Superior temporal gyrus (tissue), 1 donor: ENCODE measurements at regions not wholly inside any gene's neighbourhood (a gene's known extent, or its start where the extent isn't known, plus 50 kb on each side); places are given as distances from the start of the nearest gene placed in this dataset.

Experiments
- DNase-seq: peaks from one replicate; pipeline ENCODE4 v3.0.0-alpha.2; 2016; ENCODE audit errors: extremely low spot score

DNA sequence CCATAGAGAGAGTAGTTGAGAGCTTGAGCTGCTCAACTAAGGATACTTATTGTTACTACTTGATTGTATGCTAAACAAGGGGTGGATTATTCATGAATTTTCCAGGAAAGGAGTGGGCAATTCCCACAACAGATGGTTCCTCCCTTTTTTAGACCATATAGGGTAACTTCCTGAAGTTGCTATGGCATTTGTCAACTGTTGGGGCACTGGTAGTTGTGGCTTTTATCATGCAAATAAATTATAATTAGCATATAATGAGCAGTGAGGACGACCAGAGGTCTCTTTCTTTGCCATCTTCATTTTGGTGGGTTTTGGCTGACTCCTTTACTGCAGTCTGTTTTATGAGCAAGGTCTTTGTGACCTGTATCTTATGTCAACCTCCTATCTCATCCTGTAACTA is 1403.5 kb upstream of the PABPC4L start:
- DNase-seq, result no peak

DNA sequence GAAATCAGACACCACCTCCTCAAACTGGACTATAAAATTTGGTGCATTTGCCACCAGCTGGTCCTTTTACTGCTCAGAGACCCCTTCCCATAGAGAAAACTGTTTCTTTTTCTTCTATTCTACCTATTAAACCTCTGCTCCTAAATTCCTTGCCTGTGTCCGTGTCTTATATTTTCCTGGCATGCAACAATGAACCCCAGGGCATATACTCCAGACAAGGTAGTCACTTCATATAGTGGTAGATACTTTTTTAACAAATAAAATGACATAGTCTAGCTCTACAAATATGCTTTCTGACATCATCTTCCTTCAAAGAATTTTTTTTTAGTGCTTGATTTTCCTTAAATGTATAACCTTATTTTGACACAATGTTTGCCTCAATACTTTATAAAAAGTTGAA is 1402.9 kb upstream of the PABPC4L start:
- DNase-seq, result no peak

- no peak for DNase-seq
Measured at GRCh38 chr4:135601351-135601750, 1399.8 kb upstream of the PABPC4L start.

- DNase-seq, result no peak
Measured at GRCh38 chr4:135598151-135598550, 1396.6 kb upstream of the PABPC4L start.

- peak; percentile 31 for DNase-seq
Measured at GRCh38 chr4:135594521-135594920, 1392.9 kb upstream of the PABPC4L start.

DNA sequence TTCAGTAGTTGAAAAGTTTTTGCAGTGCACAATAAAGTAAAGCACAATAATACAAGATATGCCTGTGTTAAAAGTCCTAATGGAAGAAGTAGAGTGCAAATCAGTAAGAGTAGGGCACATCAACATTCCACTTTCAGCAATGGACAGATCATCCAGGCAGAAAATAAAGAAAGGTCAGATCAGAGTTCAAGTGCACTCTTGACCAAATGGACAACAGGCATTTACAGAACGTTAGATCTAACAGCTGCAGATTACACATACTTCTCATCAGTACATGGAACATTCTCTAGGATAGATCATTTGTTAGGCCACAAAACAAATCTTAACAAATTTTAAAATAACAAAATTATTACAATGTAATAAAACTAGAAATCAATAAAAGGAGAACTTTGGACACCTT is 1373.5 kb upstream of the PABPC4L start:
- DNase-seq, result no peak

DNA sequence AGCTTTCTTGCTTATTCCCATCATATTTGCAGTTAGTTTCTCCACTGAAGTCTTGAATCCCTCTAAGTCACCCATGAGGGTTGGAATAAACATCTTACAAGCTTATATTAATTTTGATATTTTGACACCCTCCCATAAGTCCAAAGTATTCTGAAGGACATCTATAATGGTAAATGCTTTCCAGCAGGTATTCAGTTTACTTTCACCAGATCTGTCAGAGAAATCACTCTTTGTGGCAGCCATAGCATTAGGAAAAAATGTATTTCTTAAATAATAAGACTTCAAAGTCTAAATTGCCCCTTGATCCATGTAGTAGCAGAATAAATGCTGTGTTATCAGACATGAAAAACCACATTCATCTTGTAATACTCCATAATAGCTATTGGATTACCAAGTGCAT is 1371.7 kb upstream of the PABPC4L start:
- no peak for DNase-seq

- no peak for DNase-seq
Measured at GRCh38 chr4:135564090-135564489, 1362.5 kb upstream of the PABPC4L start.

DNA sequence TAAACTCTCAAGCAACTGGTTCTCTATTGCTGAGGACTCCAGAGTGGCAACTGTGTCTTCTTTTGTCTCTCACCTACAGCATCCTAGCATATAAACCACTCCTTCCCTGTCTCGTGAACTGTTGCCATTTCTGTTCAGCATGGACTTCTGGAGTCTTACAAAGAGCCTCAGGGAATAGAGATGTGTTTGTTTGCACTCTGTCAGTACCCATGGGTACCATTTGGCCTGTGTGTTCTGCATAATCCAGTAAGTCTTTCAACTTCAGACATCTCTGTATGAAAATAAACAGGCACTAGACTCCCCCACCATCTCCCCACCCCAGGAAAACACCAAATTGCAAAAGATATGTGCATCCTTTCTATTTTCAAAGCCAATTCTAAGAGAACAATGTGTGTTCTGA is 1351.6 kb upstream of the PABPC4L start:
- DNase-seq, result no peak

GRCh38 chr4:135552131-135552530 is 1350.5 kb upstream of the PABPC4L start:
- no peak for DNase-seq

- no peak for DNase-seq
Measured at GRCh38 chr4:135548711-135549110, 1347.1 kb upstream of the PABPC4L start.

- peak; percentile 29 for DNase-seq
Measured at GRCh38 chr4:135545616-135546317, 1344.2 kb upstream of the PABPC4L start.

- no peak for DNase-seq
Measured at GRCh38 chr4:135538698-135539097, 1337.1 kb upstream of the PABPC4L start.

DNA sequence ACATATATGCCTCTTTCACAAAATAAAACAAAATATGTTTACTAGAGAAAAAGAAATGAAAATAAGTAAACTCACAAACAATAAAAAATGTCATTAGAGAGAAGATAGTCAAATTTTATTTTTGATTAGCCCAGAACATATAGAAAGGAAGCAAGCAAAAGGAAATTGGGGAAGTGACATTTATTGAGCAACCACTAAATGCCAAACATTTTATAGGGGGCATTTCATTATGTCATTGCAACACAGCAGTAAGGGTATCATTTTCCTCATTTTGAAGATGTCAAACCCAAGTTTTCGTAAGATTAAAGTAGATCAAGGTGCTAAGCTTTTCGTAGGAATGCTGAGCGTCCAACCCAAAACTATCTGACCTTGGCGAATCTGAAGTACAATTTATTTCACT is 1331.5 kb upstream of the PABPC4L start:
- DNase-seq, result no peak

DNA sequence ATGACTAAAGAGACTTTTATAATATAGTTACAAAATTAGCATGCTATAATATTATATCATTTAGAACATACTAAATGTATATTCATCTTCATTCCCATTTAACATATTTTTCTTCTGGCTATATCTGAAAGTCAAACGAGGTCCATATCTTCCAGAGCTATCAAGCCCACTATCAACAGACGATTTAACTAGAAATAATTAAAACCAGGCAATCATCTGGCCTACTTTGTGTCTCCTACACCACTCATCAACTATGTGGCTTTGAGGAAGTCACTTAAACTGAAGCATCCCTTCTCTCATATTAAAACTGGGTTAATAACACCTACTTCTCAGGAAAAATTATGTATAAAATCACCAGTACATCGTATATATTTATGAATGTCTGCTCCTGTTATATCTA is 1330.5 kb upstream of the PABPC4L start:
- DNase-seq, result no peak

GRCh38 chr4:135515295-135515694 is 1313.7 kb upstream of the PABPC4L start:
- DNase-seq, result no peak

DNA sequence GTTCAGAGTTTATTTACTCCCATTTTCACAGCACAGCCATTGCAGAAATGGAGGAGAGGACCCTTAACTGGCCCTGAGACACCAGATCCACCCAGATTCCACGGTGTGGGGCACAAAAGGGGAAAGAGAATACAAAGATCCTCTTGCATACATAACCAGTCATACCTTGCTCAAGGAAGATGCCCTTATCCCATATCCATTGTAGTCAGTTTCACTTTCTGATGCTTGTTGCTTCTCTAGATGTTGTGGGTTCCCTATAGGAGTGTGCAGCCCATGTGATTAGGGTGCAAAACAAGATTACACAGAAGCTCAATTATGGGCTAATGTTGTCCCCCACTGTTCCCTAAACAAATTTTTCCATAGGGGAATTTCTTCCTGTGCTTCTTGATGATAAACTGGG is 1309.0 kb upstream of the PABPC4L start:
- DNase-seq, result no peak

GRCh38 chr4:135508006-135508714 is 1306.6 kb upstream of the PABPC4L start:
- no peak for DNase-seq

GRCh38 chr4:135497563-135498152 is 1296.1 kb upstream of the PABPC4L start:
- no peak for DNase-seq

DNA sequence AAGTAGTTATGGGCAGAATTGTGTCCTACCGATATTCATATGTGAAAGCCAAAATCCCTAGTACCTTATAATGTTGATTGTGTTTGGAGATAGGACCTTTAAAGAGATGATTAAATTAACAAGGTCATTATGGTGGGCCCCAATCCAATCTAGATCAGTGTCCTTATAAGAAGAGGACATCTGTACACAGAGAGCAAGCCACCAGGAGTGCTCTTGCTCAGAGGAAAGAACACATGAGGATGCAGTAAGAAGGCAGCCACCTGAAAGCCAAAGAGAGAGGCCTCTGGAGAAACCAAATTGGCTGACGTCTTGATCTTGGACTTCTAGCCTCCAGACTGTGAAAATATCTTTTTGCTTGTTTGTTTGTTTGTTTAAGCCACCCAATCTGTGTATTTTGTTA is 1290.8 kb upstream of the PABPC4L start:
- DNase-seq, result no peak

DNA sequence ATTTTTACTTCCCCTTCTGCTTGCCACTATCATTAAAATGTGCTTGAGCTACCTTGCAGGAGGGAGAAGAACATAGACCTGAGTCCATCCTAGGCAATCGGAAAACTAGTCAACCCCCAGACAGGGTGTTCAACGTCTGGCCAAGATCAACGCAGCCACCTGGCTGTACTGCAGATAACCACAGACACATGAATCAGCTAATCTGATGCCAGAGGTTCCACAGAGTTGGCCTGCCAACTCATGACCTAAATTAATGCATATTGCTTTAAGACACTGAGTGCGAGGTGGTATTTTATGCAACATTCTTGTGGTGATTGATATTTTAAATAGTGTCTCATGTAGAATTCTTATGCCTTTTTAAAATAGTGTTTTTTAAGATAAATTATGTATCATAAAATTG is 1283.8 kb upstream of the PABPC4L start:
- no peak for DNase-seq

DNA sequence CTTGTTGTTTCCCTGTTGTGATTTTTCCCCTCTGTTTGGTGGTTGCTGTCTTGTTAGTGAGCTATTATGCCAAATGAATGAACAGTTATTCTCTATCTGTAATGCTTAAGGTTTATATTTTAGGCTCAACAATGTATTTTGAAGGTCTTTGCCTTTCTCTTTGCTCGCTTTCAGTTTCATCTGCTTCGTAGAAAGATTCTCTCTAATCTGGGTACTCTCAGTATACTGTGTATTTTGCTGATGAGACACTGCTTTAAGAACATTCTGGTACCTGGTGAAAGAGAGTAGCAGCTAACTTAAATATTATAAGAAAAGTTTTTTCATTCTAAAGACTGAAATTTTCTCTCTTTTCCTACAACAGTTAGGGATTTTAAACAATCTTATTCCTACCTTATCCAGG is 1274.7 kb upstream of the PABPC4L start:
- DNase-seq, result no peak

- DNase-seq, result no peak
Measured at GRCh38 chr4:135464311-135464710, 1262.7 kb upstream of the PABPC4L start.
